Hematopoietic multipotent progenitor cell (in vitro differentiated cells): ENCODE measurements at regions not wholly inside any gene's neighbourhood (a gene's known extent, or its start where the extent isn't known, plus 50 kb on each side); places are given as distances from the start of the nearest gene placed in this dataset.
"Not testable (repeated sequence)": the region's sequence is repeated elsewhere in the genome, so short reads cannot be mapped to it uniquely, and the experiment has no call there.

ENCODE experiments used
- DNase-seq, 3 donors: peaks; one replicate each; pipeline ENCODE4 v3.0.0-alpha.2; 2011 to 2015; ENCODE audit warnings: low read depth in 2 of 3, low spot score in 2 of 3

DNA sequence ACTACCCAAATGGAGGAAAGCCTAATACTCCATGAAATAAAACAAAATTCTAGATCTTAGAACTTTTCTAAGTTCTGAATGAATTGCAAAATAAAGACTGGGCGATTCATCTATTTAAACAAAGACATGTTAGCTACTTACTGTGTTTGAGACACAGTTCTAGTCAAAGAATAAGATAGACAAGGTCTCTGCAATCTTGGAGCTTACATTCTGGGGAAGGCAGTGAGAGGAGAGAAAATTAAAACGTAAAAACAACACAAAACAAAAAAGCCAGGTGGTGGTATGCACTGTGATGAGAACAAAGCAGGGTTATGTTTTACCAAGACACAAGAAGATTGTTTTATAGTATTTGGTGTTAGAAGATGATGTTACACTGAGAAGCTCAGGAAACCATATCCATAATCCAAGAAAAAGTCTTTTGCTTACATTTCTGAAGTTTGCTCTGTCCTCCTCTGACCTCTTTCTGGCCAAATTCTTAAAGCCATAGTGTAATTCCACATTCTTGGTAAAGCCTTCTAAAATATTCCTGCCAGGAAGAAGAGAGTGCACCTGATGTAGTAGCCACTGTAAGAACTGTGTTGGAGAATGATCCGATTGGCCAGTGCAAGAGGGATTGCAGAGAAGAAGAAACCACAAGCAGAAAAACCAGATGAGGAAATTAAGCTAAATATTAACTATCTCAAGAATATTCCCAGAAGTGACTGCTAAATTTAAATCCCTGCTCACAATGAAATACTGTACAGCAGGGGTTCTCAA lies 218.4 kb downstream of the PCSK1 start:
- no peak for DNase-seq

DNA sequence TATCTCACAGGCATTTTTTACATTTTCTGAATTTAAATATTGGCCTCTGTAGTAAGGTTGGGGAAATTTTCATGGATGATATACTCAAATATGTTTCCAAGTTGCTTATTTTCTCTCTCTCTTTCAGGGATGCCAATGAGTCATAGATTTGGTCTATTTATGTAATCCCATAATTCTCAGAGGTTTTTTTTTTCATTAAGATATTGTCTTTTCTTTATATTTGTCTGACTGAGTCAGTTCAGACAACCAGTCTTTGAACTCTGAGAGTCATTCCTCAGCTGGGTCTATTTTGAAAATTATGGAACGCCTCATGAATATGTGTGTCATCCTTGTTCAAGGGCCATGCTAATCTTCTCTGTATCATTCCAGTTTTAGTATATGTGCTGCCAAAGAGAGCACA lies 223.2 kb downstream of the PCSK1 start:
- no peak for DNase-seq

DNA sequence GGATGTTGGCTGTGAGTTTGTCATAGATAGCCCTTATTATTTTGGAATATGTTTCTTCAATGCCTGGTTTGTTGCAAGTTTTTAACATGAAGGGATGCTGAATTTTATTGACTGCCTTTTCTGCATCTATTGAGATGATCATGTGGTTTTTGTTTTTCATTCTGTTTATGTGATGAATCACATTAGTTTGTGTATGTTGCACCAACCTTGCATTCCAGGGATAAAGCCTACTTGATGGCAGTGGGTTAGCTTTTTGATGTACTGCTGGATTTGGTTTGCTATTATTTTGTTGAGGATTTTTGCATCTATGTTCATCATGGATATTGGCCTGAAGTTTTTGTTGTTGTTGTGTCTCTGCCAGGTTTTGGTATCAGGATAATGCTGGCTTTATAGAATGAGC lies 225.6 kb downstream of the PCSK1 start:
- DNase-seq = peak in 1 of 3 donors; percentile 7

DNA sequence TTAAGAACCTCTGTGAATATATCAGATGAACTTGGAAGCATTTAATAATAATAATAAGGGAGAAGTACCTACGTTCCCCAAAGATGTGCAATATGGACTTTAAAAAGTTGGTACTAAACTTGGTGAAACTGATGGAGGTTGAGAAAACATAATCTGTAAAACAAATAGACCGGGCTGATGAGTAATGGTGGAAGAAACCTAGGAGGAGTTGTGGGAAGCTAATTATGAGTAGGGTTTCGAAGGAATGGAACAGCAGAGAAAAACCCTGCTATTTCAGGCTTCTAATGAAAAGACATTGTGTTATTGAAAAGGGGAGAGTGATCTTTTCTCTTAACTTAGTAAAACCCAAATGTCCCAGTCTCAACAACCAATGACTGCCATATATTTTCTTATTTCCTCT lies 229.3 kb downstream of the PCSK1 start:
- DNase-seq = no peak

DNA sequence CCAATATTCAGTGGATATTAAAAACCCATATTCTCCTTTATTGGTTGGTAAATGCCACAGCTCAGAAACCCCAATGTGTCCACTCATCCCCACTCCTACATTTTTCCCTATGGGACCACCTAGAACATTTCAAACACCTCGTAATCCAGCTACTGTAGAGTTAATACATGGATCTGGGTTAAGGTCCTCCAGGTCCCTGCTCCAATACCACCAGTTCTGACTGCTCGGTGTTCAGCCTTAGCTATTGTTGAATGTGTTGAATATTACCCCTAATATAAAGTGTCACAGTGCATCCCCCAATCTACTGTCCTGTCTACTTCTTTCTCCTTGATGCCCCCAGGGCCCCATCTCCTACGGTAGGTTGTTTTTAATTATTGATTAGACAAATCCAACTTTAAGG lies 231.5 kb downstream of the PCSK1 start:
- DNase-seq = no peak

- DNase-seq = no peak
These were observed 232.4 kb downstream of the PCSK1 start for GRCh38 chr5:96200641-96201040.

- no peak for DNase-seq
These were observed 233.3 kb downstream of the PCSK1 start for GRCh38 chr5:96199713-96200183.

- DNase-seq = no peak
These were observed 234.5 kb downstream of the PCSK1 start for GRCh38 chr5:96198356-96199058.

GRCh38 chr5:96197767-96198166 lies 235.3 kb downstream of the PCSK1 start:
- DNase-seq = not testable (repeated sequence)

- no peak for DNase-seq
These were observed 235.7 kb upstream of the ELL2 start for GRCh38 chr5:96197347-96197746.

DNA sequence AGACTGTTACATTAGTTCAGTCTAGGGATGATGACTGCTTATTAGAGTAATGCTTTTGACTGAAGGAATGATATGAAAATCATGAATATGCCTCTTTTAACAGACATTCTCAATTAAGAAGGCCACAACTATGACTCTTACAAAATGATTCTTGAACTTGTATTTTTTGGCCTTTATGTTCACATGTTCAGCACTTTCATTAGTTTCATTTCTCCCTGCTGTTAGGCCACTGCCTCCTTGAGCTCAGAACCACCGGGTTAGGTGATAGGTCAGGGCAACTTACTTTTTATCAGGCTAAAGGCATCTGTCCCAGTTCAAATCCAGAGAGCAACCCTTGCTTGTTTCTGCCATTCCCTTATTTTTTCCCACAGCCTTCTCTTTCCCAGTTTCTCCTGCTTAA lies 235.2 kb upstream of the ELL2 start:
- DNase-seq = no peak

DNA sequence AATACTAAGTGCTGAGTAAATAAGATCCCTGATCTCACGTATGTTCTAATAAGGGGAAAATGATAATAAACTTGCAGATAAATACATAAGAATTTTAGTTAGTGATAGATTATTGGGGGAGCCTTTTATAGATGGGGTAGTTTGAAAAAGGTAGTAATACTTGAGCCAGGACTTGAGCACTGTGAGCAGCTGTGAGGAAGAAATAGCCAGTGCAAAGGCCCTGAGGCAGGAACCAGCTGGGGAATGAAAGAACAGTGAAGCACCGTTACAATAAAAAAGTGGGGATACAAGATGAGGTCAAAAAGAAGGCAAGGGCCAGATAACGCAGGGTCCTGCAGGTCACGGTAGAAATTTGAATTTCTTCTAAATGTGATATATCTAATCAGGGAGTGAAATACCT lies 234.8 kb upstream of the ELL2 start:
- DNase-seq = no peak

DNA sequence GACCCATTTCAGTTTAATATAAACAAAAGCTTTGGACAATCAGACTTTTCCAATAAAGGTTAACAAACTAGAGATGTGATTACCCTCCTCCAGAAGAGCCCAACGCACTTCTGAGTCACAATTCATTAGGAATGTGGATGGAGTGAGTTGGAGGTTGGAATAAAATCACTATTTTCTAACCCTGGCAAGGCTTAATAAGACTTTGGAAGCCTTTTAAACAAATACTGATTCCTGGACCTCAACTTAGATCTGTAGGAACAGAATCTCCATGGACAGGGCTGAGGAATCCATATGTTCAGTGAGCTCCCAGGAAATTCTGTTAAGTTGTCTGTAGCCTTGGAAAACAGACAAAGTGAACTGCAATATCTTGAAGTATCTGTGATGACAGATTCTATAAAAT lies 233.5 kb upstream of the ELL2 start:
- DNase-seq = no peak

- DNase-seq = no peak
These were observed 232.9 kb upstream of the ELL2 start for GRCh38 chr5:96194593-96194992.

DNA sequence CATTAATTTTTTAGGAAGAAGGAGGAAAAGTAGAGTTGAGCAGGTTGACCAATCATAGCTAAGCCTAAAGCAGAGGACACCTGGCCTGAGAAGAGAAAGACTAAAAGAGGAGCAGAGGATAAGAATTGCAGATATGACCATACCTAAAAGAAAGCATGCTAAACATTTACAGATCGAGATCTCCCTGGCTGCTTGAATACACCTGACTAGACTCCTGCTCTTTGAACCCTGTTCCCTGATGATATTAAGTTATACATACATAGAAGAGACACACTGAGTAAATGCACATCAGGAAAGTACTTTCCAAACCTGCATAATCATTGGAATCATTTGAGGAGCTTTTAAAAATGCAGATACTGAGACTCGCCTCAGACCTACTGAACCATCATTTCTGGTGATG lies 232.3 kb upstream of the ELL2 start:
- DNase-seq = no peak

DNA sequence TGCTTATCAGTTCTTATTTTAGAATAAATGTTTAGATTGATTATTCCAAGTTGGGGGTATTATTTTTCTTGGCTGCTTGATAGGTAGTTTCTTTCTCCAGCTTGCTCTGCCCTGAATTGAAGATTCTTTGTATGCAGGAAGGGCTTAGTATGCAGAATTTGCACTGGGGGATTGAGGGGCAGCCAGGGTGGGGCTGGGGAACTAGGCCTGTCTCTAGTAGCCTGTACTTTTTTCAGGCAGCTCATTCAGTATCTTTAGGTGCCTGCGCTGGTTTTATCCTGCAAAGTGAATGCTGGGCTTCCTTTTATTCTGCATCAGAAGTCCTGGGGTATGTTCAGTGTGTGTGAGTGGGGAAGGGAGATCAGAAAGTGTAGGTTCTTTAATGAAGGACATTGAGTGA lies 228.3 kb upstream of the ELL2 start:
- no peak for DNase-seq

DNA sequence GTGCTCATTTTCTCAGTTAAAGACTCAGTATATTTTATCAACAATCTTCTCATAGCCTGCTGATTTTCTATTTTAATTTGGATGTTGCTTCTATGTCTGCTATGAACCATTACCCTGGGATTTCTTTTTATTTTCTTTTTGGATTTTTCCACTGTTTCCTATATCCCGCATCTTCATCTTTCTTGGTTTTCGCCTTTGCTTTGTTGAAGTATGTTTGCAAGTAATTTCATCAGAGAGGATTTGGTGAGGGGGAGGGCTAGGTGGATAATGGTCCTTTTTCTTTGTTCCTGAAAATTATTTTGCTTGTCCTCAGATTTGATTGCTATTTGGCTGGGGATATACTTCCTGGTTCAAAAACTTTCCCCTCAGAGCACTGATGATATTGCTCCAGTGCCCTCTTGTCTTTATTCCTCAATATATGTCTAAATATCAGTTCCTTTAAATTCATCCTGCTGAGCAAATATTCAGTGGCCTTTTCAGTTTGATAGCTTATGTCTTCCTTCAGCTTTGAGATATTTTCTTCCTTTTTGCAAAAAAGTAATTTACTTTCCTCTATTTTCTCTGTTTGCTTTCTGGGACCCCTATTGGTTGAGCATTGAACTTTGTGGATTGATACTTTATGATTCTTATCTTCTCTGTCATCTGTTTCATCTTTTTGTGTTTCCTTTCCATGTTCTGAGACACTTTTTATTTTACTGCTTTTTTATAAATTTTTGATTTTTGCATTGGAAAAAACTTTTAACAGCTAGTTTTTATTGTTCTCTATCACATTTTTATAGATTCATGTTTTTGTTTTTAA lies 227.6 kb upstream of the ELL2 start:
- DNase-seq = no peak

DNA sequence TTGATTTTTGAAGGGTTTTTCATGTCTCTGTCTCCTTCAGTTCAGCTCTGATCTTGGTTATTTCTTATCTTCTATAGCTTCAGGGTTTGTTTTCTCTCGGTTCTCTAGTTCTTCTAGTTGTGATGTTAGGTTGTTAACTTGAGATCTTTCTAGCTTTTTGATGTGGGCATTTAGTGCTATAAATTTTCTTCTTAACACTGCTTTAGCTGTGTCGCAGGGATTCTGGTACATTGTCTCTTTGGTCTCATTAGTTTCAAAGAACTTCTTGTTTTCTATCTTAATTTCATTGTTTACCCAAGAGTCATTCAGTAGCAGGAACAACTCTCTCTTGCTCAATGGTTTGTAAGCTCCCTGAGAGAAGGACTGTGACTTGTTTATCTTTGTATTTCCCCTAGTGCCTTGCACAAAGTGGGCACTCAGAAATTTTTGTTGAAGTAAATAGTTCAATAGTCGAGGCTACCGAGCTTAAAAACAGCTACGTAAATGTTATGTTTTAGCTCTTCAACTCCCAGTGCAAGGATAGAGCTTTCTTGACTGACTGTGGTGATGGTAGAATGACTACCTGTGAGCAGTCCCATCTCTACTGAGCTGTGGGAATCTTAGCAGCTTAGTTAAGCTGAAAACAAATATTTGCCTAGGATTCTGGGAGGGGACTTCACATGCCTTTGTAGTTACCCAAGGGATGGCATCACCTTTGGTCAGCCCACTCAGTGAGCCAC lies 225.8 kb upstream of the ELL2 start:
- no peak for DNase-seq

DNA sequence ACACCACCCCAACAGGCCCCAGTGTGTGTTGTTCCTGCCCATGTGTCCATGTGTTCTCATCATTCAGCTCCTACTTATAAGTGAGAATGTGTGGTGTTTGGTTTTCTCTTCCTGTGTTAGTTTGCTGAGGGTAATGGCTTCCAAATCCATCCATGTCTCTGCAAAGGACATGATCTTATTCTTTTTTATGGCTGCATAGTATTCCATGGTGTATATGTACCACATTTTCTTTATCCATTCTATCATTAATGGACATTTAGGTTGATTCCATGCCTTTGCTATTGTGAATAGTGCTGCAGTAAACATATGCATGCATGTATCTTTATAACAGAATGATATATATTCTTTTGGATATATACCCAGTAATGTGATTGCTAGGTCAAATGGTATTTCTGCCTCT lies 222.9 kb upstream of the ELL2 start:
- DNase-seq = not testable (repeated sequence)

GRCh38 chr5:96180684-96181435 lies 219.2 kb upstream of the ELL2 start:
- no peak for DNase-seq
